Myocyte (in vitro differentiated cells): ENCODE measurements at regions not wholly inside any gene's neighbourhood (a gene's known extent, or its start where the extent isn't known, plus 50 kb on each side); places are given as distances from the start of the nearest gene placed in this dataset.
A peak's percentile ranks its signal among the peaks of the same experiment; 100 is the strongest.
"Not testable (repeated sequence)": the region's sequence is repeated elsewhere in the genome, so short reads cannot be mapped to it uniquely, and the experiment has no call there.

Experiments
- DNase-seq: peaks from one replicate; pipeline ENCODE4 v3.0.0-alpha.2; 2012; ENCODE audit warnings: low read depth

GRCh38 chr4:66475596-66475995 is 805.3 kb upstream of the EPHA5 start:
- no peak for DNase-seq

DNA sequence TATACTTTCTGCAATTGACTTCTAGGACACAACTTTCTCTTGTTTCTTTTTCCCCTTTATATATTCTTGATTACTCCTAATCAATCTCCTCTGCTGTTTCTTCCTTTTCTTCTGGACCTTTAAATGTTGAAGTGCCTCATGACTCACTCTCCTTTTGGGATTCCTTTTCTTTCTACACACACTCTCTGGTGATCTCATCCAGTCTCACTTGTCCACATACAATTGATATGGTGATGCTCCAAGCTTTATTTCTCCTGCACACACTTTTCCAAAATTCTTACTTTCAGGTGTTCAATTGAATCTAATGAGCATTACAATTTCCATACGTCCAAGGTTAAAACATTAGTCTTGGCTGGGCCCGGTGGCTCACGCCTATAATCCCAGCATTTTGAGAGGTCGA is 794.8 kb upstream of the EPHA5 start:
- DNase-seq: peak; percentile 15

DNA sequence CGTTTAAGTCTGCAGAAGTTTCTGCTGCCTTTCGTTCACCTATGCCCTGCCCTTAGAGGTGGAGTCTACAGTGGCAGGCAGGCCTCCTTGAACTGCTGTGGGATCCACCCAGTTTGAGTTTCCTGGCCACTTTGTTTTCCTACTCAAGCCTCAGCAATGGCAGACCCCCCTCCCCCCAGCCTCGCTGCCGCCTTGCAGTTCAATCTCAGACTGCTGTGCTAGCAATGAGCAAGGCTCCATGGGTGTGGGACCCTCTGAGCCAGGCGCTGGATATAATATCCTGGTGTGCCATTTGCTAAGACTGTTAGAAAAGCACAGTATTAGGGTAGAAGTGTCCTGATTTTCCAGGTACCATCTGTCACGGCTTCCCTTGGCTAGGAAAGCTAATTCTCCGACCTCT is 792.6 kb upstream of the EPHA5 start:
- not testable (repeated sequence) for DNase-seq

DNA sequence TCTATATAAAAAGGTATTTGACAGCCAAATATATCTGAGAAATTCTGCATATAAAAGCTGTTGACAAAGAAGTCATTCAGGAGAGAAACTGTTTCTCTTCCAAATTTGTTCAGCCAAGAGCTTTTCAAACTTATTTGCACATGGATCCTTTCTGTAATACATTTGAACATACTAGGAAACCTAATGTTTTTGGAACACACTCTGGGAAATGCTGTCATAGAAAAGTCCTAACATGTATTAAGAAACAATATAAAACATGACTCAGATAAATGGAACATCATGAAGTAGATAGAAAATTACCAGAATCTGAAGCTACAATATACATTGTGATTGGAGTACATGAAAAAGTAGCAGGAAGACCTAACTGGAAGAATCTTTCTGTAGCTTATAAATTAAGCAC is 781.5 kb upstream of the EPHA5 start:
- DNase-seq: no peak

GRCh38 chr4:66443008-66443407 is 772.7 kb upstream of the EPHA5 start:
- DNase-seq: no peak

DNA sequence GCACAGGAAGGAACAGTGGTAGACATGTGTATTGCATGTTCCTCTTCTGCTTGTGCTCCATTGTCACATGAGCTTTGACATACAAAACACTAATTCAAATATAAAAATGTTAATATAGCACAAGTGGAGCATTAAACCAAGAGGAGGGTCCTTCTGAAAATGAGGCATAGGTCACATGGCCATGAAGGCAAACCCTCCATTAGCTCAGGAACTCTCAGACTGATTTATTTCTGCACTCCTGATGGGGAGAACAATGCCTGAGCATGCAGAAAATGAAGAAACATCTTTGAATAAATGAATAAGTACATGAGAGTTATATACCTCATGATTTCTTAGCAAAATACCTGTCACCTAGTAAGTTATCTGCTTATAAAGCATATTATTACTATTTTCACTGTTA is 769.2 kb upstream of the EPHA5 start:
- no peak for DNase-seq

DNA sequence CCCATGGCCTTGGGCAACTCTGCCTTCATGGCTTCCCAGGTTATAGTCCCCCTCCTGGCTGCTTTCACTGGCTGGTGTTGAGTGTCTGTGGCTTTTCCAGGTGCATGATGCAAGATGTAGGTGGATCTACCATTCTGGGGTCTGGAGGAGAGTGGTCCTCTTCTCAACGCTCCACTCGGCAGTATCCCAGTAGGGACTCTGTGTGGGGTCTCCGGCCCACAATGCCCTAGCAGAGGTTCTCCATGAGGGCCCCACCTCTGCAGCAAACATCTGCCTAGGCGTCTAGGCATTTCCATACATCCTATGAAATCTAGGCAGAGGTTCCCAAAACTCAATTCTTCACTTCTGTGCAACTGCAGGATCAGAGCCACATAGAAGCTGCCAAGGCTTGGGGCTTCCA is 763.4 kb upstream of the EPHA5 start:
- no peak for DNase-seq

DNA sequence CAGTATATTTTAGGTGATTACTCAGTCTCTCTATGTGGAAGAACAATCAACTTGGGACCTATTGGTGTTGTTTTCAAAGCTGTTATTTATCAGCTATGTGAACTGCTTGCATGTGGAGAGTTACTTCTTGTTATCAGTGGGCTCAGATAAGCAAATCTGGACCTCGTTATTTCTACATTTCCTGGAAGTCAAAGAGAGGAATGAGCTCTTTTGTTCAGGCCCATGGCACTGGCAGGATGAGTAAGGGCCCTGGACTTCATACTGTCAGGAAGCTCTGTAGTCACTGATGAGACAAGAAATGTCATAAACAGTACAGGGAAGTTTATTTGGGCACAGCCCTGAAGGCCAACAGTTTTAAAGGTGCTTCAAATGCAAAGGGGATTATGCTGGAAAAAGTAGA is 760.6 kb upstream of the EPHA5 start:
- DNase-seq: peak; percentile 1

GRCh38 chr4:66429276-66429675 is 759.0 kb upstream of the EPHA5 start:
- no peak for DNase-seq

DNA sequence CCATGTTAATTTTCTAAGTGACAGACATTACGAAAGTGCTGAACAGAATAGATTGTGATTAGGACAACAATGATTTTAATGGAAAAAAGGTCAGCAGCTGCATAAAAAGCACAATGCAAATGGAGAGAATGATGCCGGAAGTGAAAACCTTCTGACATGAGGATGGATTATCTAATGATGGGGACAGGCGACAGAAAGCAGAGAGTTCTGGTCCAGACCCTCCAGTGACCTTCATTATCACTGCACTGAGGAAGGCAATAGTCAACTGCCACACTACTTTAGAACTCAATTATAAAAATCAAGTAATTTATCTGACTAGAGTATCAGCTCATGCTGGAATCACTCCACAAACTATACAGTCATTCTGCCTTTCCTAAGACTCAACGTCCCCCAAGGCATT is 746.1 kb upstream of the EPHA5 start:
- no peak for DNase-seq

DNA sequence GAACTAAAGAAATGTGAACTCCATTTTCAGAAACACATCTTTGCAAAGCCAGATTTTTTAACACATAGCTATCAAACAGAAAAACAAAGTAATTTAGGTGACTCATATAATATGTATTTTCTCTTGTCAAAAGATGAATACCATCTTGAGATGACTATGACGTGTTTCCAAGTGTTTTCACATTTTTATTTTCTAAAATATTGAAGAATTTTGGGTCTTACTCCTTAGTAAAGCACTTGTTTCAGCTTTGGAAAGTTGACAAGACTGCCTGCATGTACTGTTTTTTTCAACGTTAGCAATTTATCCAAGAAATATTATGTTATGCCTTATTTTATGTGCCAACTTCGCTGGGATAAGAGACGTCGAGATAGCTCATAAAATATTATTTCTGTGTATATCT is 733.9 kb upstream of the EPHA5 start:
- no peak for DNase-seq

DNA sequence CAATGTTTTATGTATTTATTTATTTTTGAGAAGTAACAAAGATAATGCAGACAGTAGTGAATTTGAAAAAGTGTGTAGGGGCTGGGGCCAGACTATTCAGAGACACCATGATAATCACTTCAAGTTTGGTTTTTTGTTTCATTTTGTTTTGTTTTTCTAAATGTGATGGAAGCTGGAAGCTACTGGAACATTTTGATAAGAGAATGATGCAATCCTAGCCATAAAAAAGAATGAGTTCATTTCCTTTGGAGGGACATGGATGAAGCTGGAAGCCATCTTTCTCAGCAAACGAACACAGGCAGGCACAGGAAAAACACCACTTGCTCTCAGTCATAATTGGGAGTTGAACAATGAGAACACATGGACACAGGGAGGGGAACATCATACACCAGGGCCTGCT is 706.6 kb upstream of the EPHA5 start:
- DNase-seq: no peak

GRCh38 chr4:66376396-66376795 is 706.1 kb upstream of the EPHA5 start:
- DNase-seq: no peak

- no peak for DNase-seq
These were observed 703.0 kb upstream of the EPHA5 start for GRCh38 chr4:66373268-66373667.

GRCh38 chr4:66372706-66373105 is 702.4 kb upstream of the EPHA5 start:
- DNase-seq: no peak

- DNase-seq: no peak
These were observed 696.9 kb upstream of the EPHA5 start for GRCh38 chr4:66367043-66367660.

DNA sequence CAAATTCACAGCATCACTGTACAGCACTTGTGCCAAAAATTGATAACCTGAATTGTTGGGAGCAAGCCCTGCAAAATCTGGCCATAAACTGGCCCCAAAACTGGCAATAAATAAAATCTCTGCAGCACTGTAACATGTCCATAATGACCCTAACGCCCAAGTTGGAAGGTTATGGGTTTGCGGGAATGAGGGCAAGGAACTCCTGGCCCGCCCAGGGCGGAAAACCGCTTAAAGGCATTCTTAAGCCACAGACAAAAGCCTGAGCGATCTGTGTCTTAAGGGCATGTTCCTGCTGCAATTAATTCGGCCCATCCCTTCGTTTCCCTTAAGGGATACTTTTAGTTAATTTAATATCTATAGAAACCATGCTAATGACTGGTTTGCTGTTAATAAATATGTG is 690.1 kb upstream of the EPHA5 start:
- not testable (repeated sequence) for DNase-seq

DNA sequence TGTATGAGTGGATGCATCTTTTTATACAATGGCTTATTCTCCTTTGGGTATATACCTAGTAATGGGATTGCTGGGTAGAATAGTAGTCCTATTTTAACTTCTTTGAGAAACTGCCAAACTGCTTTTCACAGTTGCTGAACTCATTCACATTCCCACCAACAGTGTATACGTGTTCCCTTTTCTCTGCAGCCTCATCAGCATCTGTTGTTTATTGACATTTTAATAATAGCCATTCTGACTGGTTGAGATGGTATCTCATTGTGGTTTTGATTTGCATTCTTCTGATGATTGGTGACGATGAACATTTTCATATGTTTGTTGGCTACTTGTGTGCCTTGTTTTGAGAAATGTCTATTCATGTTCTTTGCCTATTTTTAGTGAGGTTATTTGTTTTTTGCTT is 687.0 kb upstream of the EPHA5 start:
- peak; percentile 85 for DNase-seq

GRCh38 chr4:66355328-66355727 is 685.0 kb upstream of the EPHA5 start:
- no peak for DNase-seq

DNA sequence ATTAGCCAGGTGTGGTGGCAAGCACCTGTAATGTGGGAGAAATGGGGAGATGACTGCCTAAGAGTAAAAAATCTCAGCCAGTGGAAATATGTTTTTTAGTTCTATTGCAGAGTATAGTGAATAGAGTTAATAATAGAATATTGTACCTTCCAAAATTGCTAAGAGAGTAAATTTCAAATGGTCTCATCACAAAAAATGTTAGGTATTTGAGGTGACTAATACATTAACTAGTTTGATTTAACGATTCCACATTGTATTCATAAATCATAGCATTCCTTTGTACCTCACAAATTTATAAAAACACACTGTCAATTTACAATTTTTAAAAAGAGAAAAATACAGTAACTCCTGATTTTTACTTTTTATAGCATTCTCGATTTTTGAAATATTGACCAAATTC is 681.5 kb upstream of the EPHA5 start:
- no peak for DNase-seq

DNA sequence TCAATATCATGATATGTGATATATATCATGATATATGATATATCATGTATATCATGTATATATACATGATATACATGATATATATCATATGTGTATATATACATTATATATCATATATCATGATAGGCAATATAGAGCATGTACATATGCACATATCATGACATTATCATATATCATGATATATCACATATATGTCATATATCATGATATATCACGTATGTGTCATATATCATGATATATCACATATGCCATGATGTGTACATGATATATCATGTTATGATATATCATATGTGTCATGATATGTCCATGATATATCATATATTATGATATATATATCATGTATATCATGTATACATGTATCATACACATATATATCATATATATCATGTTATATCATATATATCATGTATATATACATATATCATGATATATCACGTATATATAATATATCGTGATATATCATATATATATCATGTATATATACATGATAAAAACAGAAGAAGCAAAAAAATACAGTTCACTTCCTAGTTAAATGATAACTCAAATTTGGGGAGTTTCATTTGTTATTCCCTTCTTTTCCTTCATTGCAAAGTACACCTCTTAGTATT is 670.1 kb upstream of the EPHA5 start:
- no peak for DNase-seq

- no peak for DNase-seq
These were observed 668.7 kb upstream of the EPHA5 start for GRCh38 chr4:66339007-66339406.

GRCh38 chr4:66331761-66332160 is 661.5 kb upstream of the EPHA5 start:
- no peak for DNase-seq

GRCh38 chr4:66330125-66330524 is 659.8 kb upstream of the EPHA5 start:
- no peak for DNase-seq
